Tibial artery (tissue), 4 donors: ENCODE measurements at regions not wholly inside any gene's neighbourhood (a gene's known extent, or its start where the extent isn't known, plus 50 kb on each side); places are given as distances from the start of the nearest gene placed in this dataset.

ENCODE experiments used
- DNase-seq, 2 donors: peaks; one replicate each; pipeline ENCODE4 v3.0.0-alpha.2; 2019
- H3K27ac ChIP-seq, 2 donors: fragments of 200-600 bp; sonication (generic) in 1 of 2; 1 replicate in 1 of 2; 2 replicates in 1 of 2; pipeline ENCODE4 v1.5.1; 2018 to 2019; ENCODE audit warnings: mild to moderate bottlenecking in 1 of 2
- H3K27me3 ChIP-seq, 2 donors: fragments of 200-600 bp; sonication (generic) in 1 of 2; one replicate each; pipeline versions ENCODE4 v1.5.1 to v1.6.0; 2016 to 2019
- H3K36me3 ChIP-seq, 3 donors: fragments of 200-600 bp; sonication (generic) in 2 of 3; one replicate each; pipeline ENCODE4 v1.5.1; 2016 to 2019; ENCODE audit warnings: mild to moderate bottlenecking in 2 of 3
- H3K4me1 ChIP-seq, 4 donors: fragments of 200-600 bp; sonication (generic) in 2 of 4; 1 replicate in 3 of 4; 2 replicates in 1 of 4; pipeline ENCODE4 v1.5.1; 2016 to 2019
- H3K4me3 ChIP-seq, 2 donors: fragments of 200-600 bp; sonication (generic) in 1 of 2; 1 replicate in 1 of 2; 2 replicates in 1 of 2; pipeline ENCODE4 v1.5.1; 2018 to 2019; ENCODE audit warnings: mild to moderate bottlenecking in 2 of 2
- H3K9me3 ChIP-seq, 3 donors: fragments of 200-600 bp; sonication (generic) in 1 of 3; one replicate each; pipeline ENCODE4 v1.5.1; 2016 to 2019
- CTCF ChIP-seq, 2 experiments: fragments of 200-600 bp in 1 of 2; fragments of 450-650 bp in 1 of 2; IDR thresholded peaks; one replicate each; pipeline ENCODE4 v1.5.1; 2017 to 2019; ENCODE audit warnings: antibody characterized with exemption in 2 of 2, mild to moderate bottlenecking in 1 of 2, moderate library complexity in 1 of 2
- intact Hi-C: fragments of 100-400 bp; cut with DNase I; formaldehyde crosslinking; loops from one replicate; pipeline ENCODE4 v1.15.0; 2023; ENCODE audit warnings: low total_unique reads

- TF ChIP-seq CTCF (IDR thresholded peaks at IDR 0.05), result no peak
- Histone ChIP-seq H3K4me1 (no peaks in the 10 kb centered on the region), H3K4me3 (no peak overlapping the region), H3K27ac (no peak overlapping the region), H3K27me3 (no peaks in the 10 kb centered on the region), H3K9me3 (no peaks in the 10 kb centered on the region), H3K36me3 (no peaks in the 10 kb centered on the region)
- no peak for DNase-seq
- intact Hi-C loops, result no loop called here
These were observed 493.9 kb upstream of the IGFBP3 start for GRCh38 chr7:46414946-46415345.

GRCh38 chr7:46411236-46411635 is 490.2 kb upstream of the IGFBP3 start:
- intact Hi-C loops, result no loop called here
- TF ChIP-seq CTCF (IDR thresholded peaks at IDR 0.05), result no peak
- no peak for DNase-seq
- Histone ChIP-seq H3K27me3 (no peaks in the 10 kb centered on the region), H3K27ac (no peak overlapping the region), H3K4me3 (no peak overlapping the region), H3K4me1 (no peaks in the 10 kb centered on the region), H3K36me3 (no peaks in the 10 kb centered on the region), H3K9me3 (no peaks in the 10 kb centered on the region)

GRCh38 chr7:46407125-46407524 is 486.1 kb upstream of the IGFBP3 start:
- DNase-seq, result no peak
- Histone ChIP-seq H3K4me1 (no peaks in the 10 kb centered on the region), H3K27ac (no peak overlapping the region), H3K4me3 (no peak overlapping the region), H3K27me3 (no peaks in the 10 kb centered on the region), H3K9me3 (peaks cover 0 to 2% (median 0%) of the 10 kb centered on the region in 3 donors), H3K36me3 (no peaks in the 10 kb centered on the region)
- TF ChIP-seq CTCF (IDR thresholded peaks at IDR 0.05), result no peak
- intact Hi-C loops, result no loop called here

GRCh38 chr7:46397591-46397990 is 476.5 kb upstream of the IGFBP3 start:
- Histone ChIP-seq H3K36me3 (no peaks in the 10 kb centered on the region), H3K4me3 (no peak overlapping the region), H3K4me1 (no peaks in the 10 kb centered on the region), H3K27ac (no peak overlapping the region), H3K27me3 (no peaks in the 10 kb centered on the region), H3K9me3 (peaks cover 0 to 6% (median 0%) of the 10 kb centered on the region in 3 donors)
- TF ChIP-seq CTCF (IDR thresholded peaks at IDR 0.05), result no peak
- DNase-seq, result no peak
- intact Hi-C loops, result no loop called here

GRCh38 chr7:46396481-46396880 is 475.4 kb upstream of the IGFBP3 start:
- DNase-seq, result no peak
- no peaks in the 10 kb centered on the region for H3K9me3 ChIP-seq
- H3K4me1 ChIP-seq, result no peaks in the 10 kb centered on the region
- no peaks in the 10 kb centered on the region for H3K36me3 ChIP-seq
- H3K4me3 ChIP-seq, result no peak overlapping the region
- no peak overlapping the region for H3K27ac ChIP-seq
- intact Hi-C loops, result no loop called here
- H3K27me3 ChIP-seq, result no peaks in the 10 kb centered on the region
- TF ChIP-seq CTCF (IDR thresholded peaks at IDR 0.05), result no peak

- Histone ChIP-seq H3K4me3 (no peak overlapping the region), H3K4me1 (no peaks in the 10 kb centered on the region), H3K36me3 (no peaks in the 10 kb centered on the region), H3K9me3 (no peaks in the 10 kb centered on the region), H3K27ac (no peak overlapping the region), H3K27me3 (no peaks in the 10 kb centered on the region)
- no peak for TF ChIP-seq CTCF (IDR thresholded peaks at IDR 0.05)
- no peak for DNase-seq
- intact Hi-C loops, result no loop called here
These were observed 472.1 kb upstream of the IGFBP3 start for GRCh38 chr7:46393142-46393541.
